ENCODE measurements at regions not wholly inside any gene's neighbourhood (a gene's known extent, or its start where the extent isn't known, plus 50 kb on each side); places are given as distances from the start of the nearest gene placed in this dataset.

- TF ChIP-seq MAFK (IDR thresholded peaks at IDR 0.05; ENCODE audit: low read depth, low read length) (no peak), CTCF (conservative IDR thresholded peaks at IDR 0.05; ENCODE audit: low read depth, low read length) (no peak), RFX5 (IDR thresholded peaks at IDR 0.05; ENCODE audit: low read depth, low read length) (no peak), RCOR1 (IDR thresholded peaks at IDR 0.05; ENCODE audit: insufficient replicate concordance, low read length) (no peak), USF2 (IDR thresholded peaks at IDR 0.05; ENCODE audit: low read depth, low read length) (no peak), BHLHE40 (IDR thresholded peaks at IDR 0.05; ENCODE audit: low read depth, low read length) (no peak), ELK1 (IDR thresholded peaks at IDR 0.05; ENCODE audit: borderline replicate concordance, low read depth, low read length) (no peak), CHD1 (IDR thresholded peaks at IDR 0.05; ENCODE audit: low read depth, low read length) (no peak), FOS (IDR thresholded peaks at IDR 0.05; ENCODE audit: low read depth, low read length) (no peak), NFE2L2 (IDR thresholded peaks at IDR 0.05; ENCODE audit: low read depth, low read length) (no peak), SMC3 (IDR thresholded peaks at IDR 0.05; ENCODE audit: low read depth, low read length) (no peak), MAZ (IDR thresholded peaks at IDR 0.05; ENCODE audit: borderline replicate concordance, low read depth, low read length) (no peak), POLR2A (IDR thresholded peaks at IDR 0.05; ENCODE audit: low read depth, low read length) (no peak), CEBPB (IDR thresholded peaks at IDR 0.05; ENCODE audit: low read depth, low read length) (no peak), MXI1 (IDR thresholded peaks at IDR 0.05; ENCODE audit: borderline replicate concordance, low read depth, low read length) (no peak)
- ChIA-PET CTCF (interaction anchor here (0.6 kb wide), 1 partner anchor 164 kb away, joined by 3 read pairs; no protein-coding TSS in a partner anchor), POLR2A (ENCODE audit: unreplicated experiment) (no interaction called here)
- in situ Hi-C loops (cut with MboI; ENCODE audit: low sequenced_read_pairs): loop anchor here (25.0 kb wide), 1 partner anchor 251 kb away; no protein-coding TSS in a partner anchor
- dilution Hi-C loops (cut with HindIII; ENCODE audit: low sequenced_read_pairs, unreplicated experiment): no loop called here
- Histone ChIP-seq H2AK9ac (replicated peaks; ENCODE audit: low read depth, low read length, poor library complexity) (no peak overlapping the region), H3K36me3 (ENCODE audit: control insufficient read depth, insufficient read depth, low read length) (no peaks in the 10 kb centered on the region), H3K4me1 (ENCODE audit: control insufficient read depth, insufficient read depth, low read length) (no peaks in the 10 kb centered on the region), H3K18ac (ENCODE audit: low read depth, low read length) (no peak overlapping the region), H3K14ac (replicated peaks; ENCODE audit: low read depth, low read length) (no peak overlapping the region), H4K91ac (ENCODE audit: insufficient read depth, low read depth, low read length) (no peak overlapping the region), H3K4me2 (ENCODE audit: low read depth, low read length) (no peak overlapping the region), H3K79me1 (ENCODE audit: low read depth in 1 of 2, low read length in 2 of 2) (no peaks in the 10 kb centered on the region), H3K4ac (ENCODE audit: low read depth, low read length) (no peak overlapping the region), H3K56ac (ENCODE audit: extremely low read depth, insufficient read depth, low read length) (no peak overlapping the region), H3K9me3 (ENCODE audit: control insufficient read depth, insufficient read depth, low read length) (no peaks in the 10 kb centered on the region), H4K5ac (ENCODE audit: low read depth, low read length) (no peak overlapping the region), H3K9ac (ENCODE audit: low read depth, low read length) (no peak overlapping the region), H3K27ac (ENCODE audit: insufficient read depth, low read length) (no peak overlapping the region), H3K9me1 (ENCODE audit: insufficient read depth, low read length) (no peaks in the 10 kb centered on the region), H2BK20ac (ENCODE audit: low read depth, low read length) (no peak overlapping the region), H2BK5ac (ENCODE audit: low read depth, low read length, poor library complexity, severe bottlenecking) (no peak overlapping the region), H3K23ac (ENCODE audit: low read depth, low read length) (no peak overlapping the region), H2BK15ac (ENCODE audit: low read depth, low read length) (no peak overlapping the region), H4K8ac (ENCODE audit: low read depth in 2 of 2, low read length in 2 of 2) (no peak overlapping the region), H2AFZ (replicated peaks; ENCODE audit: low read length, poor library complexity) (no peak overlapping the region), H3K4me3 (ENCODE audit: insufficient read depth, low read depth, low read length) (no peak overlapping the region), H2BK120ac (ENCODE audit: low read depth, low read length) (no peak overlapping the region), H2AK5ac (ENCODE audit: low read depth, low read length) (no peak overlapping the region), H3K27me3 (ENCODE audit: control insufficient read depth, insufficient read depth, low read length) (peaks cover 48% of the 10 kb centered on the region), H4K20me1 (ENCODE audit: insufficient read depth, low read length) (no peaks in the 10 kb centered on the region)
- BruUV-seq (replicated peaks): no TSS peak
- intact Hi-C loops (cut with micrococcal nuclease): no loop called here
- no peak for ATAC-seq (ENCODE audit: low read depth)
- no peak for DNase-seq
- 40% methylated on average over 1 of the region's 1 CpG; no CpG with 5 or more reads in 1 of the 2 experiments for WGBS, 2 experiments (ENCODE audit: extremely low coverage in 2 of 2, insufficient read length in 1 of 2)
Measured at GRCh38 chr2:64910972-64911433, 78.2 kb upstream of the SLC1A4 start.

Measured in IMR-90 (cell line).